ENCODE measurements at regions not wholly inside any gene's neighbourhood (a gene's known extent, or its start where the extent isn't known, plus 50 kb on each side); places are given as distances from the start of the nearest gene placed in this dataset.

GRCh38 chr17:79408251-79408650, 202.6 kb downstream of the RBFOX3 start:
- DNase-seq: no peak
- H3K4me3 Mint-ChIP-seq: no peak overlapping the region
- H3K27ac Mint-ChIP-seq: no peak overlapping the region
- H3K4me1 Mint-ChIP-seq: no peaks in the 10 kb centered on the region
- no peak for ATAC-seq
- H3K9me3 Mint-ChIP-seq: no peaks in the 10 kb centered on the region
- H3K27me3 Mint-ChIP-seq: peaks cover 43% of the 10 kb centered on the region

GRCh38 chr17:79407385-79407784, 203.5 kb downstream of the RBFOX3 start:
- peaks cover 50% of the 10 kb centered on the region for H3K27me3 Mint-ChIP-seq
- no peaks in the 10 kb centered on the region for H3K9me3 Mint-ChIP-seq
- no peak overlapping the region for H3K27ac Mint-ChIP-seq
- no peak for DNase-seq
- no peak for ATAC-seq
- no peak overlapping the region for H3K4me3 Mint-ChIP-seq
- no peaks in the 10 kb centered on the region for H3K4me1 Mint-ChIP-seq

GRCh38 chr17:79406316-79406715, 204.5 kb downstream of the RBFOX3 start:
- H3K9me3 Mint-ChIP-seq: no peaks in the 10 kb centered on the region

GRCh38 chr17:79405823-79406222, 205.0 kb downstream of the RBFOX3 start:
- no peak for ATAC-seq
- H3K9me3 Mint-ChIP-seq: no peaks in the 10 kb centered on the region
- peaks cover 66% of the 10 kb centered on the region for H3K27me3 Mint-ChIP-seq
- H3K27ac Mint-ChIP-seq: no peak overlapping the region
- peaks cover 9% of the 10 kb centered on the region for H3K4me1 Mint-ChIP-seq
- DNase-seq: no peak
- H3K4me3 Mint-ChIP-seq: no peak overlapping the region

More at GRCh38 chr17:79406316-79406715, 204.5 kb downstream of the RBFOX3 start:
- H3K4me1 Mint-ChIP-seq: peaks cover 4% of the 10 kb centered on the region
- H3K4me3 Mint-ChIP-seq: no peak overlapping the region
- no peak for DNase-seq
- no peak overlapping the region for H3K27ac Mint-ChIP-seq
- no peak for ATAC-seq
- H3K27me3 Mint-ChIP-seq: peaks cover 61% of the 10 kb centered on the region

- no peak for DNase-seq
- H3K4me1 Mint-ChIP-seq: peaks cover 15% of the 10 kb centered on the region
- H3K27ac Mint-ChIP-seq: no peak overlapping the region
- no peaks in the 10 kb centered on the region for H3K9me3 Mint-ChIP-seq
- H3K27me3 Mint-ChIP-seq: peaks cover 81% of the 10 kb centered on the region
- no peak for ATAC-seq
- H3K4me3 Mint-ChIP-seq: no peak overlapping the region
Measured at GRCh38 chr17:79404136-79404911, 206.5 kb downstream of the RBFOX3 start.

GRCh38 chr17:79401704-79402674, 208.9 kb downstream of the RBFOX3 start:
- peak overlapping the region in 1 of 2 donors; percentile 43 for H3K27ac Mint-ChIP-seq
- H3K4me3 Mint-ChIP-seq: no peak overlapping the region

GRCh38 chr17:79400989-79401703, 209.7 kb downstream of the RBFOX3 start:
- Mint-ChIP-seq H3K27ac (peak overlapping the region in 1 of 2 donors; percentile 69), H3K27me3 (peaks cover 78% of the 10 kb centered on the region), H3K4me3 (peak overlapping the region; percentile 70 to 72), H3K9me3 (no peaks in the 10 kb centered on the region), H3K4me1 (peaks cover 15% of the 10 kb centered on the region)
- DNase-seq (peak; percentile 68 to 72), ATAC-seq (peak; percentile 77)

More at GRCh38 chr17:79401704-79402674, 208.9 kb downstream of the RBFOX3 start:
- DNase-seq (no peak), ATAC-seq (no peak)
- peaks cover 15% of the 10 kb centered on the region for H3K4me1 Mint-ChIP-seq
- no peaks in the 10 kb centered on the region for H3K9me3 Mint-ChIP-seq
- peaks cover 86% of the 10 kb centered on the region for H3K27me3 Mint-ChIP-seq

GRCh38 chr17:79399610-79400144, 211.2 kb downstream of the RBFOX3 start:
- no peak overlapping the region for H3K4me3 Mint-ChIP-seq
- no peaks in the 10 kb centered on the region for H3K9me3 Mint-ChIP-seq
- DNase-seq (no peak), ATAC-seq (no peak)
- H3K27me3 Mint-ChIP-seq: peaks cover 66% of the 10 kb centered on the region
- peaks cover 15% of the 10 kb centered on the region for H3K4me1 Mint-ChIP-seq
- no peak overlapping the region for H3K27ac Mint-ChIP-seq

- Mint-ChIP-seq H3K27me3 (peaks cover 69% of the 10 kb centered on the region), H3K9me3 (no peaks in the 10 kb centered on the region), H3K27ac (no peak overlapping the region), H3K4me3 (no peak overlapping the region), H3K4me1 (peaks cover 15% of the 10 kb centered on the region)
- DNase-seq (no peak), ATAC-seq (no peak)
Measured at GRCh38 chr17:79398441-79398840, 212.4 kb downstream of the RBFOX3 start.

GRCh38 chr17:79396696-79397095, 214.2 kb downstream of the RBFOX3 start:
- Mint-ChIP-seq H3K4me1 (peaks cover 22% of the 10 kb centered on the region), H3K27me3 (peaks cover 72% of the 10 kb centered on the region), H3K4me3 (no peak overlapping the region), H3K27ac (no peak overlapping the region), H3K9me3 (no peaks in the 10 kb centered on the region)
- ATAC-seq (no peak), DNase-seq (no peak)

- Mint-ChIP-seq H3K9me3 (no peaks in the 10 kb centered on the region), H3K4me1 (peaks cover 10% of the 10 kb centered on the region), H3K4me3 (no peak overlapping the region), H3K27ac (no peak overlapping the region), H3K27me3 (peaks cover 72% of the 10 kb centered on the region)
- DNase-seq: no peak
- ATAC-seq: no peak
Measured at GRCh38 chr17:79395545-79395944, 215.3 kb downstream of the RBFOX3 start.

- peaks cover 7% of the 10 kb centered on the region for H3K4me1 Mint-ChIP-seq
- no peaks in the 10 kb centered on the region for H3K9me3 Mint-ChIP-seq
- H3K27me3 Mint-ChIP-seq: peaks cover 72% of the 10 kb centered on the region
- H3K4me3 Mint-ChIP-seq: no peak overlapping the region
- H3K27ac Mint-ChIP-seq: no peak overlapping the region
- ATAC-seq (no peak), DNase-seq (no peak)
Measured at GRCh38 chr17:79395066-79395465, 215.8 kb downstream of the RBFOX3 start.

- Mint-ChIP-seq H3K4me3 (no peak overlapping the region), H3K27me3 (peaks cover 71% of the 10 kb centered on the region)
Measured at GRCh38 chr17:79393358-79394052, 217.3 kb downstream of the RBFOX3 start.

GRCh38 chr17:79392598-79392997, 218.3 kb downstream of the RBFOX3 start:
- H3K4me3 Mint-ChIP-seq: no peak overlapping the region
- H3K9me3 Mint-ChIP-seq: no peaks in the 10 kb centered on the region
- peaks cover 7% of the 10 kb centered on the region for H3K4me1 Mint-ChIP-seq
- DNase-seq (no peak), ATAC-seq (no peak)
- H3K27ac Mint-ChIP-seq: no peak overlapping the region
- peaks cover 62% of the 10 kb centered on the region for H3K27me3 Mint-ChIP-seq

More at GRCh38 chr17:79393358-79394052, 217.3 kb downstream of the RBFOX3 start:
- DNase-seq (peak; percentile 69 to 72), ATAC-seq (peak; percentile 76)
- Mint-ChIP-seq H3K9me3 (no peaks in the 10 kb centered on the region), H3K27ac (no peak overlapping the region), H3K4me1 (peaks cover 7% of the 10 kb centered on the region)

Measured in stimulated activated naive CD8-positive, alpha-beta T cell treated with anti-CD3 and anti-CD28 coated beads, Interleukin-15, amount 100 ng/mL, for 72 hours (primary cell).